PFSK-1 (cell line): ENCODE measurements at regions not wholly inside any gene's neighbourhood (a gene's known extent, or its start where the extent isn't known, plus 50 kb on each side); places are given as distances from the start of the nearest gene placed in this dataset.

ENCODE experiments used
- REST ChIP-seq, 2 experiments: IDR thresholded peaks; 2 replicates each; pipeline versions ENCODE4 v1.6.1 to v1.8.0; 2011 to 2012; ENCODE audit warnings: low read depth in 2 of 2, low read length in 2 of 2, control low read depth in 1 of 2, inconsistent platforms in 1 of 2, mild to moderate bottlenecking in 1 of 2, moderate library complexity in 1 of 2; ENCODE audit not compliant: insufficient read depth in 1 of 2
- SIN3A ChIP-seq: IDR thresholded peaks from 2 replicates; pipeline ENCODE4 v1.6.1; 2012; ENCODE audit warnings: mild to moderate bottlenecking, low read length, moderate library complexity, borderline replicate concordance; ENCODE audit not compliant: insufficient read depth

- TF ChIP-seq SIN3A (no peak), REST (IDR thresholded peaks at IDR 0.05; ENCODE audit: insufficient read depth in 1 of 2, low read depth in 2 of 2, low read length in 2 of 2) (no peak)
Observed at GRCh38 chr10:8336629-8337331, 282.3 kb downstream of the GATA3 start.
